Karpas-422 (cell line): ENCODE measurements at regions not wholly inside any gene's neighbourhood (a gene's known extent, or its start where the extent isn't known, plus 50 kb on each side); places are given as distances from the start of the nearest gene placed in this dataset.
A peak's percentile ranks its signal among the peaks of the same experiment; 100 is the strongest.

Experiments
- DNase-seq: peaks from one replicate; pipeline ENCODE4 v3.0.0-alpha.2; 2015
- H2AFZ ChIP-seq: fragments of 200-600 bp; sonication (generic); 2 replicates; pipeline ENCODE4 v1.6.1; 2014; ENCODE audit warnings: antibody characterized with exemption, low read length, mixed read lengths
- H3K27ac ChIP-seq: fragments of 200-600 bp; sonication (generic); 2 replicates; pipeline ENCODE4 v1.5.1; 2014; ENCODE audit warnings: mild to moderate bottlenecking, low read length, moderate library complexity
- H3K27me3 ChIP-seq: fragments of 200-600 bp; sonication (generic); 2 replicates; pipeline ENCODE4 v1.6.1; 2014; ENCODE audit warnings: low read length, mixed read lengths
- H3K36me3 ChIP-seq: fragments of 200-600 bp; sonication (generic); 2 replicates; pipeline ENCODE4 v1.6.1; 2014; ENCODE audit warnings: low read length, mixed read lengths; ENCODE audit not compliant: insufficient read depth
- H3K4me1 ChIP-seq: fragments of 200-600 bp; sonication (generic); 2 replicates; pipeline ENCODE4 v1.6.1; 2014; ENCODE audit warnings: mild to moderate bottlenecking, low read length, mixed read lengths
- H3K4me2 ChIP-seq: fragments of 200-600 bp; sonication (generic); 2 replicates; pipeline ENCODE4 v1.6.1; 2014; ENCODE audit warnings: low read length, low read depth, mild to moderate bottlenecking; ENCODE audit not compliant: poor library complexity, severe bottlenecking
- H3K4me3 ChIP-seq: fragments of 200-600 bp; sonication (generic); 2 replicates; pipeline ENCODE4 v1.5.1; 2014; ENCODE audit warnings: mild to moderate bottlenecking, antibody characterized with exemption, low read length, mixed read lengths
- H3K79me2 ChIP-seq: fragments of 200-600 bp; sonication (generic); 2 replicates; pipeline ENCODE4 v1.6.1; 2014; ENCODE audit warnings: mild to moderate bottlenecking, low read length, mixed read lengths
- H3K9ac ChIP-seq: fragments of 200-600 bp; sonication (generic); 2 replicates; pipeline ENCODE4 v1.6.0; 2014; ENCODE audit warnings: low read length
- H3K9me2 ChIP-seq: fragments of 200-600 bp; sonication (generic), shearing (Covaris generic); replicated peaks from 2 replicates; pipeline ENCODE4 v1.6.0; 2014; ENCODE audit warnings: mild to moderate bottlenecking, low read length, moderate library complexity; ENCODE audit not compliant: insufficient read depth
- H3K9me3 ChIP-seq: fragments of 300-700, 200-600 bp; sonication (generic); 2 replicates; pipeline ENCODE4 v1.6.1; 2014; ENCODE audit warnings: low read length, mixed read lengths
- H4K20me1 ChIP-seq: fragments of 200-600 bp; sonication (generic); 2 replicates; pipeline ENCODE4 v1.6.1; 2014; ENCODE audit warnings: mild to moderate bottlenecking, antibody characterized with exemption, low read length, low read depth; ENCODE audit not compliant: insufficient read depth

- no peak overlapping the region for H3K27ac ChIP-seq
- H3K36me3 ChIP-seq: no peaks in the 10 kb centered on the region
- H3K9ac ChIP-seq: no peak overlapping the region
- no peaks in the 10 kb centered on the region for H3K79me2 ChIP-seq
- no peak overlapping the region for H3K4me3 ChIP-seq
- no peak overlapping the region for H3K4me2 ChIP-seq
- H3K9me3 ChIP-seq: no peaks in the 10 kb centered on the region
- DNase-seq: no peak
- H3K9me2 ChIP-seq: no peaks in the 10 kb centered on the region
- no peak overlapping the region for H2AFZ ChIP-seq
- no peaks in the 10 kb centered on the region for H3K27me3 ChIP-seq
- no peaks in the 10 kb centered on the region for H4K20me1 ChIP-seq
- peaks cover 9% of the 10 kb centered on the region for H3K4me1 ChIP-seq
These were observed 66.4 kb upstream of the TNFSF18 start for GRCh38 chr1:173117108-173117633.

GRCh38 chr1:173114346-173114745 lies 63.6 kb upstream of the TNFSF18 start:
- H3K27ac ChIP-seq: no peak overlapping the region
- no peaks in the 10 kb centered on the region for H4K20me1 ChIP-seq
- H3K4me2 ChIP-seq: no peak overlapping the region
- H3K9me3 ChIP-seq: no peaks in the 10 kb centered on the region
- no peaks in the 10 kb centered on the region for H3K36me3 ChIP-seq
- DNase-seq: no peak
- H3K9me2 ChIP-seq: no peaks in the 10 kb centered on the region
- no peak overlapping the region for H3K9ac ChIP-seq
- no peak overlapping the region for H2AFZ ChIP-seq
- H3K4me3 ChIP-seq: no peak overlapping the region
- H3K4me1 ChIP-seq: peaks cover 13% of the 10 kb centered on the region
- H3K27me3 ChIP-seq: no peaks in the 10 kb centered on the region
- no peaks in the 10 kb centered on the region for H3K79me2 ChIP-seq

DNA sequence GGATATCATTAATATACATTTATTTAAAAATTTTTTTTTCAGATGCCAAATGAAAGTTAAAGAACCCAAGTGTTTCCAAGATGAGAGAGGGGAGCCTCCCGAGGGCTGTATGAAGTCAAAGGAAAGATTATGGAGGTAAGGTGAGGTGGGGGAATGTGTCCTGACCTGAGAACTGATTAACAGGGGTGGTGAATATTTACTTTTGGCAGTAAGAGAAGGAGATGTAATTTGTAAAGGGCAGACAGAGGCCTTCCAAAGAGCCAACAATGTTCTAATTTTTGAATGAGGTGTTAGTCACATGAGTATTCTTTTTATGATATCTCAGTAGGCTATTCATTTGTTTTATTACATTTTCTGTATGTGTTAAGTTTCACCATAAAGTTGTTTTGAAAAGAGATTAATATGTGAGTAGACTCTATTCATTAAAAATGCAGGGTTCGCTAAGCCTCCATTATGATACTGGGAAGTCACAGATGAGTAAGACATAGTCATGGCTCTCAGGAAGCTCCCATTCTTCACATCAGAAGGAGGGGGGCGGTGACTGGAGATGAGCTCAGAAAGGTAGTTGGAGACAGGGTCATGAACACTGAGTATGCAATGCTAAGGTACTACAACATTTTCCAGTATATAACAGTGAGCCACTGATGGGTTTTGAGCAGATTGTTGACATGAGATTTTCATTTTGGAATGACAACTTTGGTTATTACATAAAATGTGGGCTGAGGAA lies 62.4 kb upstream of the TNFSF18 start:
- Histone ChIP-seq H3K27ac (no peak overlapping the region), H2AFZ (no peak overlapping the region), H3K79me2 (no peaks in the 10 kb centered on the region), H3K9me2 (no peaks in the 10 kb centered on the region), H3K9me3 (no peaks in the 10 kb centered on the region), H3K4me3 (no peak overlapping the region), H4K20me1 (no peaks in the 10 kb centered on the region), H3K27me3 (no peaks in the 10 kb centered on the region), H3K4me2 (no peak overlapping the region), H3K4me1 (peaks cover 6% of the 10 kb centered on the region), H3K36me3 (no peaks in the 10 kb centered on the region), H3K9ac (no peak overlapping the region)
- DNase-seq: no peak

GRCh38 chr1:173112129-173112528 lies 61.4 kb upstream of the TNFSF18 start:
- H3K9me3 ChIP-seq: no peaks in the 10 kb centered on the region
- no peaks in the 10 kb centered on the region for H4K20me1 ChIP-seq
- H3K4me2 ChIP-seq: no peak overlapping the region
- no peak overlapping the region for H3K4me3 ChIP-seq
- H3K27ac ChIP-seq: no peak overlapping the region
- H3K9ac ChIP-seq: no peak overlapping the region
- peaks cover 6% of the 10 kb centered on the region for H3K4me1 ChIP-seq
- H3K27me3 ChIP-seq: no peaks in the 10 kb centered on the region
- no peaks in the 10 kb centered on the region for H3K9me2 ChIP-seq
- no peak overlapping the region for H2AFZ ChIP-seq
- H3K79me2 ChIP-seq: no peaks in the 10 kb centered on the region
- no peaks in the 10 kb centered on the region for H3K36me3 ChIP-seq
- DNase-seq: peak; percentile 59

- DNase-seq: no peak
- no peaks in the 10 kb centered on the region for H3K9me2 ChIP-seq
- no peak overlapping the region for H3K27ac ChIP-seq
- no peaks in the 10 kb centered on the region for H3K79me2 ChIP-seq
- no peak overlapping the region for H2AFZ ChIP-seq
- no peak overlapping the region for H3K4me2 ChIP-seq
- H3K36me3 ChIP-seq: no peaks in the 10 kb centered on the region
- no peak overlapping the region for H3K4me3 ChIP-seq
- H3K9ac ChIP-seq: no peak overlapping the region
- H4K20me1 ChIP-seq: no peaks in the 10 kb centered on the region
- H3K4me1 ChIP-seq: peaks cover 6% of the 10 kb centered on the region
- H3K9me3 ChIP-seq: no peaks in the 10 kb centered on the region
- H3K27me3 ChIP-seq: no peaks in the 10 kb centered on the region
These were observed 57.0 kb upstream of the TNFSF18 start for GRCh38 chr1:173107696-173108095.

DNA sequence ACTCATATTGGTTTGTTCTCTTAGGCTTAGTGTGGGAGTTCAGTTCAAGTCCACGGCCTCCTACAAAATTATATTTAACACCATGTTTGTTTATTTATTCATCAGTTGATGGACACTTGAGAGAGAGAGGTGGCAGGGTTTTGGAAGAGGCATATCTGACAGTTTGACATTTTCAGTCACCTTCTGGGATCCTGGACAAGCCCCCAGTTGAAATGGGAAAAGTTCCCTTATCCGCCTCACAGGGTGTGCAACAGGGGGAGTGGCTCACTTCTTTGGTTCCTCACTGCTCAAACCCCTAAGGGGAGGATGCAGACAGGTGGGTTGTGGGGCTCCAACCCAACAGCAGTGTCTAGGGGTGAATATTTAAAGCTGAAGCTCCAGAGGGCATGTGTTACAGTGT lies 52.3 kb upstream of the TNFSF18 start:
- DNase-seq: no peak
- Histone ChIP-seq H2AFZ (no peak overlapping the region), H3K9me2 (no peaks in the 10 kb centered on the region), H3K9me3 (no peaks in the 10 kb centered on the region), H3K79me2 (no peaks in the 10 kb centered on the region), H3K4me2 (no peak overlapping the region), H3K4me1 (no peaks in the 10 kb centered on the region), H3K27me3 (no peaks in the 10 kb centered on the region), H3K27ac (no peak overlapping the region), H3K4me3 (no peak overlapping the region), H3K36me3 (no peaks in the 10 kb centered on the region), H3K9ac (no peak overlapping the region), H4K20me1 (no peaks in the 10 kb centered on the region)

- DNase-seq: no peak
- Histone ChIP-seq H3K9me2 (no peaks in the 10 kb centered on the region), H3K27ac (no peak overlapping the region), H2AFZ (no peak overlapping the region), H3K27me3 (no peaks in the 10 kb centered on the region), H3K9ac (no peak overlapping the region), H4K20me1 (no peaks in the 10 kb centered on the region), H3K9me3 (no peaks in the 10 kb centered on the region), H3K36me3 (no peaks in the 10 kb centered on the region), H3K4me1 (no peaks in the 10 kb centered on the region), H3K4me2 (no peak overlapping the region), H3K79me2 (no peaks in the 10 kb centered on the region), H3K4me3 (no peak overlapping the region)
These were observed 50.8 kb upstream of the TNFSF18 start for GRCh38 chr1:173101589-173101988.

DNA sequence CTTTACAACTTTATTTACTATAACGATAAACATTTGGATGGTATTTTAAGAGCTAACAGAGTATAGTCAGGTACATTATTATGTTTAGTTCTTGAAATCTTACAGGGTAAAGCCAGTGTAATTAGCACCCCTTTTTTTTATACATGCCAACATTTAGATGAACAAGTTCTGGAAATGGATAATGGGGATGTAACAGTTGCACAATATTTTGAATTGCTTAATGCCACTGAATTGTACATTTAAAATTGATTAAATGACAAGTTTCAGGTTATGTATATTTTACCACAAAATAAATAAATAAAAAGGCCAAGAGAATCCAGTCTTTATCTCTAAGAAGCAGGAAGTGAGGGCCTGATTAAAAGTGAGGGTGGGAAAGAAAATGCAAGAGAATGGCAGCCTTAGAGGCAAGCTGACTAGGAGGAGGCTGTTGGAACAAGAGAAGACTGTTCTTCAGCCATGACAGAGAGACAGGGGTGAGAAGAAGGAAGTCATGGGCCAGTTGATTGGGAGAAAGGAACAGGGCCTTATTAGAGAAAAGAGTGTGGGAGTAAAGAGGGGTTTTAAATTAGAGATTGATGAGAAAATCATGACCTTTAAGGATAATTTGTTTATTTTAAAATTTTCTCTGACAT lies 49.9 kb upstream of the TNFSF18 start:
- no peak overlapping the region for H2AFZ ChIP-seq

More for the DNA sequence above, 49.9 kb upstream of the TNFSF18 start:
- Histone ChIP-seq H3K36me3 (no peaks in the 10 kb centered on the region), H3K9me3 (no peaks in the 10 kb centered on the region), H3K9ac (no peak overlapping the region), H4K20me1 (no peaks in the 10 kb centered on the region), H3K27me3 (no peaks in the 10 kb centered on the region), H3K9me2 (no peaks in the 10 kb centered on the region), H3K4me2 (no peak overlapping the region), H3K4me3 (no peak overlapping the region), H3K27ac (no peak overlapping the region), H3K4me1 (no peaks in the 10 kb centered on the region), H3K79me2 (no peaks in the 10 kb centered on the region)
- DNase-seq: no peak
